DND-41 (cell line): ENCODE measurements at regions not wholly inside any gene's neighbourhood (a gene's known extent, or its start where the extent isn't known, plus 50 kb on each side); places are given as distances from the start of the nearest gene placed in this dataset.

Experiments
- EZH2 ChIP-seq: IDR thresholded peaks from 3 replicates; pipeline ENCODE4 v1.6.1; 2012; ENCODE audit warnings: borderline replicate concordance, low read depth, mild to moderate bottlenecking, moderate library complexity, low read length, inconsistent platforms; ENCODE audit not compliant: severe bottlenecking
- TF ChIP-seq, protein P1 (sequence below): IDR thresholded peaks from 2 replicates; pipeline ENCODE4 v1.5.1; 2012; ENCODE audit warnings: borderline replicate concordance, low read length, moderate library complexity, mild to moderate bottlenecking; ENCODE audit not compliant: poor library complexity, severe bottlenecking; ENCODE audit errors: extremely low read depth

DNA sequence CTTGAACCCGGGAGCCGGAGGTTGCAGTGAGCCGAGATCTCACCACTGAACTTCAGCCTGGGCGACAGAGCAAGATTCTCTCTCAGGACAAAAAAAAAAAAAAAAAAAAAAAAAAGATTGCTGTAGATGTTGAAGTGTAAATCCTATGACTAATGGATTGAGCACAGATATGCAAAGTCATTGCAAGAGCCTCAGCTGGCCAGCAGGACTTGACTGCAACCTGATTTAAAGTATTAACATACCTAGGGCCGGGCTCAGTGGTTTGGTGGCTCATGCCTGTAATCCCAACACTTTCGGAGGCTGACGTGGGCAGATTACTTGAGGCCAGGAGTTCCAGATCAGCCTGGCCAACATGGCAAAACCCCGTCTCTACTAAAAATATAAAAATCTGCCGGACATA, 69.6 kb upstream of the EPCAM start:
- TF ChIP-seq, protein P1, sequence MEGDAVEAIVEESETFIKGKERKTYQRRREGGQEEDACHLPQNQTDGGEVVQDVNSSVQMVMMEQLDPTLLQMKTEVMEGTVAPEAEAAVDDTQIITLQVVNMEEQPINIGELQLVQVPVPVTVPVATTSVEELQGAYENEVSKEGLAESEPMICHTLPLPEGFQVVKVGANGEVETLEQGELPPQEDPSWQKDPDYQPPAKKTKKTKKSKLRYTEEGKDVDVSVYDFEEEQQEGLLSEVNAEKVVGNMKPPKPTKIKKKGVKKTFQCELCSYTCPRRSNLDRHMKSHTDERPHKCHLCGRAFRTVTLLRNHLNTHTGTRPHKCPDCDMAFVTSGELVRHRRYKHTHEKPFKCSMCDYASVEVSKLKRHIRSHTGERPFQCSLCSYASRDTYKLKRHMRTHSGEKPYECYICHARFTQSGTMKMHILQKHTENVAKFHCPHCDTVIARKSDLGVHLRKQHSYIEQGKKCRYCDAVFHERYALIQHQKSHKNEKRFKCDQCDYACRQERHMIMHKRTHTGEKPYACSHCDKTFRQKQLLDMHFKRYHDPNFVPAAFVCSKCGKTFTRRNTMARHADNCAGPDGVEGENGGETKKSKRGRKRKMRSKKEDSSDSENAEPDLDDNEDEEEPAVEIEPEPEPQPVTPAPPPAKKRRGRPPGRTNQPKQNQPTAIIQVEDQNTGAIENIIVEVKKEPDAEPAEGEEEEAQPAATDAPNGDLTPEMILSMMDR, result no peak
- TF ChIP-seq EZH2, result no peak
